Ovary (tissue), 7 donors: ENCODE measurements at regions not wholly inside any gene's neighbourhood (a gene's known extent, or its start where the extent isn't known, plus 50 kb on each side); places are given as distances from the start of the nearest gene placed in this dataset.

Source experiments
- DNase-seq, 5 donors: peaks; one replicate each; pipeline ENCODE4 v3.0.0-alpha.2; 2019 to 2020
- H3K27ac ChIP-seq, 2 donors: fragments of 200-600 bp; one replicate each; pipeline versions ENCODE4 v1.5.1 to v1.8.0; 2019 to 2022
- H3K27me3 ChIP-seq: fragments of 200-600 bp; one replicate; pipeline ENCODE4 v1.8.0; 2022
- H3K36me3 ChIP-seq: fragments of 200-600 bp; sonication (generic); one replicate; pipeline ENCODE4 v1.5.1; 2019
- H3K4me1 ChIP-seq: one replicate; pipeline ENCODE4 v1.8.1; 2013; ENCODE audit warnings: mild to moderate bottlenecking, moderate library complexity; ENCODE audit not compliant: insufficient read depth
- H3K4me3 ChIP-seq: fragments of 200-600 bp; sonication (generic); one replicate; pipeline ENCODE4 v1.5.1; 2017
- H3K9me3 ChIP-seq, 2 donors: fragments of 200-600 bp in 1 of 2; sonication (generic) in 1 of 2; one replicate each; pipeline versions ENCODE4 v1.5.1 to v1.8.1; 2013 to 2019; ENCODE audit warnings: mild to moderate bottlenecking in 1 of 2, moderate library complexity in 1 of 2
- EP300 ChIP-seq: sonication (generic); formaldehyde crosslinking; IDR thresholded peaks from one replicate; pipeline ENCODE4 v1.6.1; 2017; ENCODE audit warnings: antibody characterized with exemption
- POLR2A ChIP-seq: fragments of 450-650 bp; IDR thresholded peaks from one replicate; pipeline ENCODE4 v1.6.1; 2017; ENCODE audit warnings: antibody characterized with exemption, mild to moderate bottlenecking, moderate library complexity
- WGBS, 3 donors: extraction: QIAGEN DNeasy Blood & Tissue Kit in 1 of 3; methylation state at CpG; one replicate each; pipeline versions ENCODE4 v1.1.5 to v1.1.7; 2013 to 2017; 5-methylcytosine and 5-hydroxymethylcytosine counted together
- intact Hi-C, 4 donors: fragments of 100-400 bp; cut with DNase I; formaldehyde crosslinking; loops; one replicate each; pipeline versions ENCODE4 v1.11.0 to v1.15.1; 2022 to 2023
- TF ChIP-seq, protein P1 (sequence below), 3 donors: fragments of 450-650 bp in 2 of 3; fragments of 200-600 bp in 1 of 3; IDR thresholded peaks; one replicate each; pipeline versions ENCODE4 v1.5.1 to v1.8.0; 2016 to 2022; ENCODE audit warnings: antibody characterized with exemption in 3 of 3, mild to moderate bottlenecking in 1 of 3
- donor health status: DM: no; HTN: no; CAD: no; lungs with moderate emphysema.
- donor health status: DM: no; HTN: no; CAD: no.
- donor health status: Bipolar disorder and iron deficiency.
- donor health status: DM: no; HTN: no; CAD: no.
- donor health status: DM: yes; HTN: yes; CAD: no.

DNA sequence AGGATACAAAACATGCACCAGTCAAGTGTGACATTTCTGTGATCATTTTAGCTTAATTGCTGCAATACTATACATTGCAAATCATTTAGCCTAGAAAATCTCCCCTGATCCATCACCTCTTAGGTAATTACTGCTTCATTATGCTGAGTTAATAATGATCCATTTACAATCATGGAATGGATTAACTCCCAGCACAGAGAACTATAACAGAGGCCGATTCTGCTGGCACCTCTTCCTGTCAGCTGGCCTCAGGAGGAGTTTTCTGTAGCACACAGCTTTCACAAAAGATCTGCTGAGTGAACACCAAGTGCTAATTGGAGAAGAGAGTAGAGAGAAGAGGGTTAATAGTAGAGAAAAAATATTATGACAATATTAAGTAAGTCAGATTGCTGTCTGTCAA is 591.8 kb upstream of the KIRREL3 start:
- 31 to 55% (median 48%) methylated on average over 1 of the region's 1 CpG for WGBS, 3 donors
- Histone ChIP-seq H3K27ac (no peak overlapping the region), H3K9me3 (no peaks in the 10 kb centered on the region), H3K36me3 (no peaks in the 10 kb centered on the region), H3K27me3 (no peaks in the 10 kb centered on the region), H3K4me3 (no peak overlapping the region), H3K4me1 (no peaks in the 10 kb centered on the region)
- no peak for DNase-seq
- intact Hi-C loops, result no loop called here
- TF ChIP-seq, protein P1, sequence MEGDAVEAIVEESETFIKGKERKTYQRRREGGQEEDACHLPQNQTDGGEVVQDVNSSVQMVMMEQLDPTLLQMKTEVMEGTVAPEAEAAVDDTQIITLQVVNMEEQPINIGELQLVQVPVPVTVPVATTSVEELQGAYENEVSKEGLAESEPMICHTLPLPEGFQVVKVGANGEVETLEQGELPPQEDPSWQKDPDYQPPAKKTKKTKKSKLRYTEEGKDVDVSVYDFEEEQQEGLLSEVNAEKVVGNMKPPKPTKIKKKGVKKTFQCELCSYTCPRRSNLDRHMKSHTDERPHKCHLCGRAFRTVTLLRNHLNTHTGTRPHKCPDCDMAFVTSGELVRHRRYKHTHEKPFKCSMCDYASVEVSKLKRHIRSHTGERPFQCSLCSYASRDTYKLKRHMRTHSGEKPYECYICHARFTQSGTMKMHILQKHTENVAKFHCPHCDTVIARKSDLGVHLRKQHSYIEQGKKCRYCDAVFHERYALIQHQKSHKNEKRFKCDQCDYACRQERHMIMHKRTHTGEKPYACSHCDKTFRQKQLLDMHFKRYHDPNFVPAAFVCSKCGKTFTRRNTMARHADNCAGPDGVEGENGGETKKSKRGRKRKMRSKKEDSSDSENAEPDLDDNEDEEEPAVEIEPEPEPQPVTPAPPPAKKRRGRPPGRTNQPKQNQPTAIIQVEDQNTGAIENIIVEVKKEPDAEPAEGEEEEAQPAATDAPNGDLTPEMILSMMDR (IDR thresholded peaks at IDR 0.05), result no peak
- no peak for TF ChIP-seq POLR2A
- TF ChIP-seq EP300, result no peak

DNA sequence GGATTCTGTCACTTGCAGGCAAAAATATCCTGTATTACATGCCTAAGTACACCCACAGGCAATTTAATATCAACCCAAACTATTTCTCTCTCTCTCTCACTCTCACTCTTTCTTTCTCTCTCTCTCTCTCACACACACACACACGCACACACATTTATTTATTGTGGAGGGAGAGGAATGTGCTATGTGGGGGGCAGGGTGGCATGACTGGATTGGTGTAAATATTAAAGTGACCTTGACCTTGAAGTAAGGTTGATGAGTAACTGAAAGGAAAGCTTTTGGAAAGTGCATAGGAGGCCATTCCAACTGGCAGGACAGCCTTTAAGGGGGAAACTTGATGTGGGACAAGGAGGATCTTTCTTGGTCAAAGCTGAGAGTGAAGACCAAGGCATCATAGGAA is 589.7 kb upstream of the KIRREL3 start:
- WGBS, 3 donors, result 31 to 62% (median 43%) methylated on average over 1 of the region's 1 CpG
- Histone ChIP-seq H3K4me3 (no peak overlapping the region), H3K36me3 (no peaks in the 10 kb centered on the region), H3K4me1 (no peaks in the 10 kb centered on the region), H3K27me3 (no peaks in the 10 kb centered on the region), H3K9me3 (no peaks in the 10 kb centered on the region), H3K27ac (no peak overlapping the region)
- intact Hi-C loops, result no loop called here
- TF ChIP-seq POLR2A (no peak), EP300 (no peak)
- TF ChIP-seq, protein P1 (IDR thresholded peaks at IDR 0.05), result no peak
- no peak for DNase-seq

DNA sequence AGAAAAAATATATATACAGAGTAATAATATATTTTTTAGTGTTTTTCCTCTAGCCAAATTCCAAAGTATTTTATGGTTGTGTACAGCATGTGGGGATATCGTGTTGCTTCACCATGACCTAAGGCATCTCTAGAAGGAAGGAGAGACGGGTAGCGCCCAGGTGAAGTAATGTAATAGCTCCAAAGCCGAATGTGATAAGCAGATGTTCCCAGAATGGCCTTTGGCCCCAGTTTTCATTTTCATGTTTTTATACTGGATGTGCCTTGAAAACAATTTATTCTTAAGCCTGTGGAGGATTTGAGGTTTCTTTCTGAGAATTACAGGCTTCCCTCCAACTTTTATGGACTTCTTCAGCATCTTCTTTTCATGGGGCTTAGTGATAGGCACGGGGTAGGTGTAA is 587.9 kb upstream of the KIRREL3 start:
- no peak for DNase-seq
- WGBS, 3 donors, result 77 to 91% (median 81%) methylated on average over 5 of the region's 5 CpGs
- intact Hi-C loops, result no loop called here
- H3K9me3 ChIP-seq, result no peaks in the 10 kb centered on the region
- no peaks in the 10 kb centered on the region for H3K36me3 ChIP-seq
- H3K4me1 ChIP-seq, result no peaks in the 10 kb centered on the region
- H3K27me3 ChIP-seq, result no peaks in the 10 kb centered on the region
- no peak overlapping the region for H3K27ac ChIP-seq
- TF ChIP-seq EP300 (no peak), POLR2A (no peak)
- TF ChIP-seq, protein P1 (IDR thresholded peaks at IDR 0.05), result no peak
- no peak overlapping the region for H3K4me3 ChIP-seq

DNA sequence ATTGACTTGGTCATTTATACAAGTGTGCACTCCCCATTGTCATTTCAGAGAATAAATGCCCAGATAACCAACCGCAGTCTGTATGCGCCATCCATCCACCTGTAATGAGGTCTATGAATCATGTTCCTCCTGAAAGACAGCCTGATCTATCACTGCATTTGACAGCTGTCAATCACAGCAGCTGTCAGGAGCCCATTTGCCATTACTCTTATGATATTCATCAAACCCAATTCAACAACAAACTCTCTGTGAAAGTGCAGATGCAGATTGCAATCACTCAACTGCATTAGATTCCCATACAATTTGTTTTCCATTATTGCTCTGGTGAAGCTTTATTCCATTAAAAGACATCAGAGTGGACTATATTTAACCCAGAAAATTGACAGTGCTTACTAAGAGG is 586.9 kb upstream of the KIRREL3 start:
- Histone ChIP-seq H3K36me3 (no peaks in the 10 kb centered on the region), H3K4me1 (no peaks in the 10 kb centered on the region), H3K27me3 (no peaks in the 10 kb centered on the region), H3K9me3 (no peaks in the 10 kb centered on the region), H3K27ac (no peak overlapping the region), H3K4me3 (no peak overlapping the region)
- TF ChIP-seq POLR2A, result no peak
- DNase-seq, result no peak
- intact Hi-C loops, result no loop called here
- WGBS, 3 donors, result 93 to 98% (median 94%) methylated on average over 2 of the region's 2 CpGs

DNA sequence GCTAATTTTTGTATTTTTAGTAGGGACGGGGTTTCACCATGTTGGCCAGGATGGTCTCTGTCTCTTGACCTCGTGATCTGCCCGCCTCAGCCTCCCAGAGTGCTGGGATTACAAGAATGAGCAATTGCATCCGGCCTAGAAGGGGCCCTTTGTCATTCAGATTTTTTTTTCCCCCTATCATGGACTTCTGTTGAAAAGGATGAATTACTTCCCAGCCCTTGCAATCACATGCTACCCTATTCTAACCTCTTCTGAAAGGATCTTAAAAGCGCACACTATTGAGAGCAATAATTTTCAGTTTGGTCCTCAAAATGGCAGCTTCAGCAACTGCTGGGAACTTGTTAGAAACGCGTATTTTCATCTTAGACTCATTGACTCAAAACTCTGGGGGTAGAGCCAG is 575.6 kb upstream of the KIRREL3 start:
- no peaks in the 10 kb centered on the region for H3K27me3 ChIP-seq

More for the DNA sequence above, 575.6 kb upstream of the KIRREL3 start:
- H3K36me3 ChIP-seq, result no peaks in the 10 kb centered on the region
- H3K4me1 ChIP-seq, result no peaks in the 10 kb centered on the region
- H3K9me3 ChIP-seq, result no peaks in the 10 kb centered on the region
- intact Hi-C loops, result no loop called here
- H3K4me3 ChIP-seq, result no peak overlapping the region
- no peak for TF ChIP-seq POLR2A
- TF ChIP-seq, protein P1 (IDR thresholded peaks at IDR 0.05), result no peak
- TF ChIP-seq EP300, result no peak
- WGBS, 3 donors, result 85 to 92% (median 92%) methylated on average over 7 of the region's 7 CpGs
- no peak for DNase-seq
- H3K27ac ChIP-seq, result no peak overlapping the region
